Eye (tissue), 1 donor: ENCODE measurements at regions not wholly inside any gene's neighbourhood (a gene's known extent, or its start where the extent isn't known, plus 50 kb on each side); places are given as distances from the start of the nearest gene placed in this dataset.

Experiments used
- DNase-seq: peaks from one replicate; pipeline ENCODE4 v3.0.0-alpha.2; 2015

DNA sequence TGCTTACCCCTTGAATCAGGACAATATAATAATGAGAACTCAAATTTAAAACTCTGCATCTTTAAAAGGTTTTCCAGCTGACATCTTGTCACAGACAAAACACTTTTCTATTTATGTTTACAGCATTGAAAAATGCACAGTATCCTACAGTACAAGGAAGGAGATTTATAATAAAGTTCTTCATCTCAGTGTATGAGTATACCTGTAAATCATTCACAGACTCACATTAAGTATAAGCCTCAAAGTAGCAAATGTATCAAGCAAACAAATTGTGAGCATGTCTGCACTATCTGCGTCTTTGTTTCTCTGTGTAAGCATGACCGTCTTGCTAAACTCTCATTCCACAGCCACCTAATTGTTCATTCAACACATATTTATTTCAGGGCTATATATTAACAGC, 52.8 kb downstream of the PPP1R2C start:
- no peak for DNase-seq

- no peak for DNase-seq
These were observed 57.8 kb downstream of the PPP1R2C start for GRCh38 chrX:42720209-42720608.

DNA sequence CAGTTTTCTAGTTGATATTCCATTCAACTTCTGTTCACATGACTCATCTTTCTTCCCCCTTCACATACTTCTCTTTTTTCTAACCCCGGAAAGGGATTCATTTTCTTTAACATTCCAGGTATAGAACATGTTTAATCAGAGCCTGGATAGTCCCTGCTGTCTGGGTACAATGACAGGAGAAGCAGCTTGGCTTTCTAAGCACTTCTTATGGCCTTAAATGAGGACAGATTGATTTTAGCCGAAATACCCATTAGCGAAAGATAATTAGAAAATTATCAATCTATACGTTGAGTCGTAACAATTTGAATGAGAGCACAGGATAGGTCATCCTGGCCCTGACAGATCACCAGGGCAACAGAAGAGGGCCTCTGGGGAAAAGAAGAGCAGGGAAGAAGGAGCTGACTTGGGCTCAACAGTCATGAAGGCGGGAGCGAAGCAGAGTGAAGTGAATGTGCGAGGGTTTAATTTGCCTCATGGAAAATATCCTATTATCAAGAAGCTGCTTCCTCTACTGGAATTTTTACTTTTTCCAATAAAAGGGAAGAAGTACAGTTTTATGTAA, 62.2 kb downstream of the PPP1R2C start:
- DNase-seq = peak; percentile 71

DNA sequence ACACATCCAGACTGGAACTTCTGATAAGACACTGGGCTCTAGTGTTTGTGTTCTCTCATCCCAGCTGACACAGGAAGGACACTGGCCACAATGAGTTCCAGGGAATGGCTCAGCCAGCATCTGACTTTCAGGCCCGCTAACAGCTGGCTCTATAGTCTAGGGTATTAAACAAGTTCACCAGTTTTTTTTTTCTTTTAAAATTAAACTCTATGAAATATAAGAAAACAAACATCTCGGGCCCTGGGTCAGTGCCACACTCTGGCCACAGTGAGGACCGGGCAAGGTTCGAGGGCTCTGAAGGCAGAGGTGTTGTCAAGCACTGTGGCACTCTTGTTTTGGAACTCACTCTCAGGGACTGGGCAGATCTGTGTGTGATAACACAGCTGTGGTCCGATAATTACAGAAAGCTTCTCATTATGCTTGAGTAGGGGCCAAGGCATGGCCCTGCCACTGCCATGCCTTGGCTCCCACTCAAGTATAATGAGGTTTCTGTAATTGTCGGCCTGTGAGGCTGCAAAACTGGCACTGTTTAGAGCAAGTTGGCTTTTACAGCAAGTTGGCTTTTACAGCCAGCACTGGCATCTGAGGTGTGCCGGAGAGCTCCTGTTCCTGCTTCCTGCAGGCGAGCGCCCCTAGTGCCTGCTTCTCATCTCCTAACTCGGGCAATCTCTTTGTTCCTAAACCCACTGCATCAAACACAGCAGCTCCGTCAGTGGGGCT, 62.8 kb downstream of the PPP1R2C start:
- DNase-seq = no peak

GRCh38 chrX:42710452-42710851, 67.5 kb downstream of the PPP1R2C start:
- DNase-seq = no peak

- no peak for DNase-seq
These were observed 69.7 kb downstream of the PPP1R2C start for GRCh38 chrX:42708222-42708621.

DNA sequence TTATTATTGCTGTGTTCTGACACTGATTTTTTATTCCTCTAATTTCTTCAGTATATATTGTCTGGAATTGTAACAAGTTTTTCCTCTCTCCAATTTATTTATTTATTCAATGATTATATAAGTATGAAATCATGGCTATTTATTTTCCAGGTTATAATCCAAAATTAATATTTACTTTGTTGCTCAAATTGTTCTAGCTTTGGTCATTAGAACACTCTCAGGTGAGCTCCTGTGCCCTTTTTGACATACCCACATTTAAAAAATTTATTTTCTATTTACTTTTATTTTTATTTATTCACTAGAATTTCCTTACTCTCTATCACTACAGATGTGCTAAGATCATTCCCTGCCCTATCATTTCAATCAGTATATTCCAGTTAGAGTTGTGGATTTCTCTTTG, 70.2 kb downstream of the PPP1R2C start:
- DNase-seq = no peak

- DNase-seq = no peak
These were observed 73.5 kb downstream of the PPP1R2C start for GRCh38 chrX:42704454-42704853.

- no peak for DNase-seq
These were observed 80.4 kb downstream of the PPP1R2C start for GRCh38 chrX:42697544-42697943.

DNA sequence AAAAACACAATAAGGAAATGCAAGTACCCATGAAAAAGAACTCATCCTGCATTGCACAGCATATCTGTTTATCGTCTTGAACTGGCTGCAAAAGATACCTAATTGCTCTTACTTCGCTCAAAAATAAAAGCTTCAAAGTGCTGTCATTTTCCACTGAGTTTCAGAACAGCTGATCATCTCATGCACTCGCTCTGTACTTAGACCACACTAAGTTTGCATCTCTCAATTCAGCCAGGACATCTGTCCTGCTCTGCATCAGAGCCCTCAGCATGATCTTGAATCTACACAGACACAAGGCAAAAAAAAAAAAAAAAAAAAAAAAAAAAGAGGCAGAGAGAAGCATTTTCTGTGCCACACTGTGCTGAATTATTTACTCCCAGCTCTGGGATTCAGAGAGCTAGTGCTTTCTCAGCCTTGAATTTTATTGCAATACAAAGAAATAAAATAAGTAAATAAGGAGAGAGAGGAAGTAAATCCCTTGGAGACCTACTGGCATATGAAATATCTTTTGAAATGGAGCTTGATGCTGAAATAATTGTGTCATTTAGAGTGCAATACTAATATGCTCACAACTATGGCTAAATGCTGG, 81.3 kb downstream of the PPP1R2C start:
- peak; percentile 7 for DNase-seq

GRCh38 chrX:42695800-42696358, 82.1 kb downstream of the PPP1R2C start:
- peak; percentile 15 for DNase-seq

DNA sequence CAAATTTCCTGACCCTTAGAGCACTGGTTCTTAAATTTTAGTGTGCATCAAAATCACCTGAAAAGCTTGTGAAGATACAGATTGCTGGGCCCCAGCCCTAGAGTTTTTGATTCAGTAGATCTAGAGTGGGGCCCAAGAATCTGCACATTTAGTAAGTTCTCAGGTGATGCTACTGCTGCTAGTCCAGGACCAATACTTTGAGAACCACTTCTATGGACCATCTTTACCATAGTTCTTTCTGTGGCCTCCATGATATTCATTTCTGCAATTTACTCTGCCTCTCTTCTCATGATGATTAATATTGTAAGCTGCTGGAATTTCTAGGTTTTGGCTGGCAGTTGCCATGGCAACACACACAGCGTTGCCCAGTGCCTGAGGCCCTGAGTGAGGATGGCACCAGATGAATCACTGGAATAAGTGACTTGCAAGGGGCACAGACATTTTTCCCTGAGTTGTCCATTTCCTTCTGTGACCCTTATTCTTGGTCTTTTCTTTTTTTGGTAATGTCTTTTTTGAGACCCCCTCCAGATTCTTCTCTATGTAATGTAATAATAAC, 83.6 kb downstream of the PPP1R2C start:
- DNase-seq = no peak

- no peak for DNase-seq
These were observed 86.8 kb downstream of the PPP1R2C start for GRCh38 chrX:42691196-42691595.

DNA sequence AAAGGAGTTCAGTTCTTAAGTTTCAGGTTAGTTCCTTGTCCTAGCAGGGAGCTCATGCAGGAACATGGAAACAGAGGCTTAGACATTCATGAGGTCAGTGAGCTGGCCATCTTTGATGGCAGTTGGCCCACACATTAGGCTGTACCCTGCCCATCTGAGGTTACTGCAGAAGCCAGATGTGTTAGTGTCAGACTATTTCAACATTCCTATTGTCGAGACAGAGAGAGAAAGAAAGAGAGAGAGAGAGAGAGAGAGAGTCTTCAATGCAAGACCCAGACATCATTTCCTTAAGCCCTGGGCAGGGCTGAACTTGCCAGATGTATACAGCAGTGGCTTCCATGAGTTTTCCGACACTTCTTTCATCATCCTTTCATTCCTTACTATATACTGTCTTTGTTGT, 91.3 kb downstream of the PPP1R2C start:
- DNase-seq = no peak

GRCh38 chrX:42686296-42686695, 91.7 kb downstream of the PPP1R2C start:
- DNase-seq = no peak

DNA sequence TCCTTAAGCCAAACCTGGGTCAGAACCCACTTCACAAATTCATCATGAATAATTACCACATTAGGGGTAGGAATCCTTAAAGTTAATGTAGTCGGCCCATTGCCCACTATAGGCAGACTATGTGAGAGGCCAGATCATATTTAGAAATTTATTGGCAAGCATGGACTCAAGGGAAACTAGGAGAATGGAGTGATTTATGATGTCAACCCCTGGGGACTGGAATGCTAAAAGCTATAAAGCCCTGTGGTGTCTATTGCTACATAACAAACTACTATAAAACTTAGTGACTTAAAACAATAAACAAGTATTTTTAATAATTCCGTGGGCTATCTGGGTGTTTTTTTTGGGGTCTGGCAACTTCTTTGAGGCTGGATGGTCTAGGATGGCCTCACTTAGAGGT, 93.9 kb downstream of the PPP1R2C start:
- DNase-seq = no peak

DNA sequence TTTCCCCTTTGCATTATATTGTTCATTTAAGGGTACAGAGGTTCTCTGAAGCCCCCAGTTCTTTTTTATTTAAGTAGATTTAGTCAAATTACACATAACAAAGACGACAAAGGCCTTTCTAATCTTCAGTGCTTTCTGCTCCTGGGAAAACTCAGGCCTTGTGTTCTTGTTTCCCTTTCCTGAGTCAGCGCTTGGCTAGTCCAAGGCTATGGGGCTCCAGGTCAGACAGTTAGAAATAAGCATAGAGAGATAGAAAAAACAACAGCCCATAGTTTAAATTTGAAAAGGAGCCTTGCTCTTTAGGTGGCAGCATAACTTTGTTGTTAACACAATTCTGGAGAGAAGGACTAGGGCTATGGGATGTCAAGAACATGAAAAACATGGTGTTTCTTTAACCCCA, 97.3 kb downstream of the PPP1R2C start:
- no peak for DNase-seq

DNA sequence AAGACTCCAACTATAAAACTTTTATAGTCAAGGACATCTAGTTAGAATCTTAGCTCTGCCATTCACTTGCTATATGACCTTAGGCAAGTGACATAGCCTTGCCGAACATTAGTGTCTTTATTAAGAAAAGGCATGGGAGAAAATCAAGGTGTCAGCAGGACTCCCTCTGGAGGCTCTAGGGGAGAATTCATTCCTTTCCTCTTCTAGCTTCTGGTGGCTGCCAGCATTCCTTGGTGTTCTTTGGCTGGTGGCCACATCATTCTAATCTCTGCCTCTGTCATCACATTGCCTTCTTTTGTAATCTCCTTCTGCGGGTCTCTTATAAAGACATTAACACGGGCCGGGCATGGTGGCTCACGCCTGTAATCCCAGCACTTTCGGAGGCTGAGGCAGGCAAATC, 99.8 kb downstream of the PPP1R2C start:
- no peak for DNase-seq

DNA sequence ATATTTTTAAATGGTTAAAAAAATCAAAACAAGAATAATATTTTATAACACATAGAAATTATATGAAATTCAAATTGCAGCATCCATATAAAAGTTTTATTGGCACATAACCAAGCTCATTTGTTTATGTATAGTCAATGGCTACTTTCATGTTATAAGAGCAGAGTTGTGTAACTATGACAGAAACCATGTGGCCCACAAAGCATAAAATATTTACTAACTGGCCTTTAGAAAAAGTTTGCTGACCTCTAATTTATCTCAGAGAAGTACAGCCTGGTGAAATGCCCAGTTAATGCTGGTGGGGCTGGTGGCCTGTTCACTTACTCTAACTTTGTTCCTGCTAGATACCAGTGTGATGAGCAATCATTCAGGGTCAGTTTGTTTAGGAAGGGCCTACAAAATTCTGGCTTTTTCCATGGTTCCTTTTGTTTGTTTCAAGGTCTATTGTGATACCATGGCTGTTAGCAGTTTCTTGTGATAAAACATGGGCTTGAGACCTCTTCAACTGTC, 104.6 kb downstream of the PPP1R2C start:
- DNase-seq = no peak

GRCh38 chrX:42664680-42665079, 113.3 kb downstream of the PPP1R2C start:
- peak; percentile 5 for DNase-seq

DNA sequence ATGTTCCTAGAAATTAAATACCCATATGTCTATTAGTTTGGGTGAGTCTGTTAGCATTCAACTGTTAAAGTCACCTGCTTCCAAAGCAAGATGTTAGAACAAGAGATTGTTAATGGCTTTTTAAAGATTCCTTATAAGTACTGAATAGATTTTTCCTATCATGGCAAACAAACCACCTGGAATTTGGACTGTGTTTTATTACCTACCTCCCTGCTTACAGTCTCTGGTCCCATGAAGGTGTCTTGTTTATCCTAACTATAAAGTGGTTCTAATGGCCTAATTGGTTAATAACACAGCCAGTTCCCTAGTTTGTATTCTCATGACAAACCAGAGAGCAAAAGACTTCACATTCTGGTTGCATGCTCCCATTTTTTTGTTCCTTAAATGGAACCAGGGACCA, 149.5 kb downstream of the PPP1R2C start:
- DNase-seq = no peak

DNA sequence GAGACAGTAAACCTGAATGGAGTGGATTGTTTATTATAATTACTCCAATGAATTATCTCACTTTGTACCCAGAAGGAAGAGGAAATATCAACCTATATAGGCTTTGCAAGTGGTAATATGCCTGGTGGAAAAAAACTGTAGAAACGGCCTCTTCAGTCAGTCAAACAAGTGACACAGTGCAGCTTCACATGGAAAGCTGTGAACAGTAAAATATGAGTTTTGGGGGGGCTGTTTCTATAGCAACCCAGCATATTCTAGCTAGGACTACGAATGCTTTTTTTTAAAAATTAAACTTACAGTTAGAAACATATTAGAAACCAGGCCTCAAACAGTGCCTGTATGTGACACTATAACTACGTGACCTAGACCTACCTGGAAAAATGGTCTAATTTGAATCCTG, 150.1 kb downstream of the PPP1R2C start:
- DNase-seq = no peak

DNA sequence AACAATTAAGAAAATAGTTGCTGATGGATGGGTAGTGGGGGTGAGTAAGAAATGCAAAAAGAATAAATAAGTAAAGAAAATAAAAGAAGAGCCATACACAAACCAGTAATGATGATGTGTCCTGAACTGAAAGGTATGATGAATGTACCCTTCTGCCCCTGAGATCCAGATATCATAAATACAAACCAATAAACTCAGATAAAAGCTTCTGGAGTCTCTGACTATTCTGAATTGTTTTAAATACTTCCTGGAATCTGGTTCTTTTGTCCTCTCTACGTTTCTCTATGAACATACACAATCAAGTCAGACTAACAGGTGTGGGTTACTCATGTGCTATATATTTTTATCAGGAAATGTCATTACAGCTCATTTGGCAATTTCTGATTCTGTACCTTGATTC, 153.4 kb downstream of the PPP1R2C start:
- no peak for DNase-seq

- DNase-seq = no peak
These were observed 158.9 kb downstream of the PPP1R2C start for GRCh38 chrX:42619068-42619467.
